Anterior cingulate cortex (tissue), 58 donors: ENCODE measurements at regions not wholly inside any gene's neighbourhood (a gene's known extent, or its start where the extent isn't known, plus 50 kb on each side); places are given as distances from the start of the nearest gene placed in this dataset.

Source experiments
- DNase-seq, 58 donors: peaks; one replicate each; lab custom pipeline; 2025; lab: John Stamatoyannopoulos, UW

DNA sequence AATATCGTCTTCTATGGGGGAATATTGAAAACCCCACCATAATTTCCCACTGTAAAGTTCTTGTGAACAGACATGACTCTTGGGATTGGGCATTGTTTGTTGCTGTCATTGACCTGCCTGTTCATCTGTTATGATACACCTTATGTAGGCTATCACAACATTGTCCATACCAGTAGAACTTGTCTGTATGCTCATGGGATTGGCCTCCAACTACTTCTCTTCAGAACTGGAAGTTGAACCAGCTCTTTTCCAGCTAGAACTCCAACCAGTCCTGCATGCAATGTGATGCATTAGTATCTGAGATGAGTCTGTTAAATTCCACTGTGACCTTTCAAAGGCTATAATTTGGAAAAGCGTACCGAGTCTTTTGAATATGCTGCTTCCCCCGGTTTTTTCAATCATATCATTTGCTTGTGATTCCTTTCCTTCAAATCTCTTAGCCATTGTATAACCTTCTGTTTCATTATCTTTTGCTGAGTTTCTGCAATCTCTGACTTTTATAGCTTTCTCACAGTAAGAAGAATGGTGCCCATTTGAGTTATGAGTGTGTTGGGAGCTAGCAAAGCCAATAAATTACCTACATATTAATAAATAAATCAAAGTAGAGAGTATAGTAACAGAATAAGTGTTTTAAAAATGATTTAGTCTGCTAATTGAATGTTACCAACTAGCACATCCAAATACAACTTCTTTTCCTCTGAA, 101.9 kb downstream of the PLK2 start:
- DNase-seq: no peak

DNA sequence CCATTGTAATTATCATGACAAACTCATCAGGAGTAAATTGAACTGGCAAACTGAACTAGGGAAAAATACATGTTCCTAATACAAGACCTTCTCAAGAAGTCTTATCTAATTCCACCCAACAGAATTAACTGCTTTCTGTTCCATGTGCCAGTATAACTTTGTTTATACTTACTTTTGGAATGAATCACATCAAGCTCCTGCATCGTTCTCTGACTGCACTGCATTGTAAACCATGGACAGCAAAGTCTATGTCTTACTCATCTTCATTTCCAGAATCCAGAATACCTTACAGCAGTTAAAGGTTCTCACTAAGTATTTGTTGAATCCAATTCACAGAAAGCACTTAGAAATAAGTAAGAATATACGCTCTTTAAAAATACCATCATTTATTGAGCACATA, 102.8 kb downstream of the PLK2 start:
- no peak for DNase-seq

DNA sequence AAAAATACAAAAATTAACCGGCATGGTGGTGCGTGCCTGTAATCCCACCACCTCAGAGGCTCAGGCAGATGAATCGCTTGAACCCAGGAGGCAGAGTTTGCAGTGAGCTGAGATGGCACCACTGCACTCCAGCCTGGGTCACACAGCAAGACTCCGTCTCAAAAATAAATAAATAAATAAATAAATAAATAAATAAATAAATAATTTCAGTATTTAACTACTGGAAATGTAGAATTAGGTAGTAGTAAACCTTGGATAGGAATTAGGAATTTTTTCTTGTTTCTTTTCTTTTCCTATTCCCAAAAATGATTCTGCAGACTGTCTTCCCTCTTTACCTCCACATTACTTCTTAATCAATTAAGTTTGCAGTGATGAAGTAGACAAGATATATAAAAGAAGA, 103.2 kb downstream of the PLK2 start:
- no peak for DNase-seq

DNA sequence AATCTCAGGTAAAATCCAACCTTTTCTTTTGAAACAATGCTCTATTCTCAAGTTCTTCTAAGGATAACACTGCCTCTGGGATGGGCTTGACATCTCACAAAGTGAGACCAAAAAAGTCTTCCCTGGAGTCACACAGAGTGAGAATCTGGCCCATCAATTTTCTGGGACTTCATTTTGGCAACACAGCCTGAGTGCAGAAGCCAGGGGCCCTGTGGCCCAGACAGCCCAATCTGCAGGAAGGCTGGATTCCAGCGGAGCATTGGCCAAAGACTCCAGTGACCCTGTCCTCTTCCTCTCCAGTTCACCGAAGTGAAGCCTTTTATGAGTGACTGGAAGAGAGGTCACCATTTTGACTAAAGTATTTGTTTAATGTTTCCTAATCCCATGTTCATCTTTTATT, 105.1 kb downstream of the PLK2 start:
- DNase-seq: no peak

DNA sequence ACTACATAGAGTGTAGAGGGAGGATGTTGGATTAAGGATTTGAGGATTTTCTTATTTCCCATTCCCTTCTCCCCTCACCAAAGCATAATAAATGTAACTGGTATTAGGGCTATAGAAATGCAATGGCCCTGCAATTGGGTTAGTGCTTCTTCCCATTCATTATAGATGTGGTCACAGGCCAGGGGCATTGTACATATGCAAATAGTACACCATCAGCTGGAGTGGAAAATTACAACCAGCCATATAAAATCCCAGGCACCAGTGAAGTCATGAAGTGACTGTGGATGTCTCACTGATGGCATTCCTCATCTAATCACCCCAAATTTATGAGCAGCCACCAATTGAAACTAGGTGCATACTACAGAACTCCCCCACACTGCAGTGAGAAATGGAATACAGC, 105.9 kb downstream of the PLK2 start:
- no peak for DNase-seq

DNA sequence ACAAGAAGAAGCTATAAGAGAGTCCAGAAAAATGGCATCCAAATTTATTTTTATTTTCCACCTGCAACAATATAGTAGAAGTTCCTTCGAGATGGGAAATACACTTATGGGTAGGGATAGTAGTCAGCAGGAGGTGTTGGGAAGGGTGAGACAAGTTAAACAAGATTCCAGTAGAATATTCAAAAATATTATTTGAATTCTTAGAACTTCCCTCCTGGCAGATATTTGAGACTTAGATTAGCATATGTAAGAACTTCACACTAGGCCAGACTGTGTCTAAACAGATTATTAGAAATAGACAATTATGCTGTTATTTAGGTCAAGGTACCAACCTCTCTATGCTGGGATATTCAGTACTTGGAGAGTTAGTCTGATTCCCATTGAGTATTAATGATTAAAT, 108.7 kb downstream of the PLK2 start:
- DNase-seq: no peak

DNA sequence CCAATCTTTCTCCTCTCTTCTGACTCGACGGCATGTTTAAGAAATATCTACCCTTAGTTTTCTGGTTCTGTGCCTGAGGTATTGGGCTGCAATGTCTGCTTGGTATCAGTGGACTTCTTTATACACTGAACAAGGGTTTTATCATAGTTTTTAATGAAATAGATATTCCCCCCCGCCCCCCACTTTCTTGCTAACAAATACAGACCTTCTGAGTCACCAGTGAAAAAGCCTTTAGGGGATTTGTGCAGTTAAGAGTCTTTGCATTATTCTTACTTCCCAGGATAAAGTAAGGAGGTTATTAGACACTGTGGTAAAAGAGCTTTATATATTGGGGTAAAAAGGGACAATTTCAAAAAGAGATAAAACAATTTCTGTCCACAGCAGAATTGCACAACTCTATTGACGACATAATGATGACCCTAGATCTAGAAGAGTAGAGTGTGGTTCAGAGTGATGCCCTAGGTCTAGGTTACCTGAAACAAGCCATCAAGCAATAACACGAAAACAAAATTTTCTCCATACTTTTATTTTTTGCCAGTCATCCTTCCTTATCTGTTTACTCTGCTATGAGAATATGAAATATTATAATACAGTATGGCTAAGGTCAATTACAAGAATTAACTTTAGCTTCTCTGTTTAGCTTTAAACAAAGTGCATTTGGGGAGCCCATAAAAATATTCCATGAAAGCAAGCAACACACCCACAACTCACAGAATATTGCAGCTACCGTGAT, 110.7 kb downstream of the PLK2 start:
- no peak for DNase-seq

DNA sequence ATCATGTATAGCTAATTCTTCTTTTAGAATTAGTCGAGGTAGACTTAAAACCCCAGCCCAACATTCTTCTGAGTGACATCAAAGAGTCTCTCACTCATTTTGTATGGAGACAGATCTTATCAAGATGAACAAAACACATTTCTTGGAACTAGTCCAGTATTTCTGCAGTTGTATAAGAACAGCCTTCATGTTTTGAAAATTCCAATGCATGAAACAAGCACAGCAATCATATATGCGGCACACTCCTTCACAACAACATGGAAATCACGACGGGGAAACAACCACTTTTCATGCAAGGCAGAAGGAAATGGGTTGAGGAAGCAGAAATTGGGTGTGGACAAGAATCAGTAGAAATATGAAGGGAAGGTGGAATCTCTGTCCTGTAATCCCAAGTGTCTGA, 113.8 kb downstream of the PLK2 start:
- DNase-seq: no peak

DNA sequence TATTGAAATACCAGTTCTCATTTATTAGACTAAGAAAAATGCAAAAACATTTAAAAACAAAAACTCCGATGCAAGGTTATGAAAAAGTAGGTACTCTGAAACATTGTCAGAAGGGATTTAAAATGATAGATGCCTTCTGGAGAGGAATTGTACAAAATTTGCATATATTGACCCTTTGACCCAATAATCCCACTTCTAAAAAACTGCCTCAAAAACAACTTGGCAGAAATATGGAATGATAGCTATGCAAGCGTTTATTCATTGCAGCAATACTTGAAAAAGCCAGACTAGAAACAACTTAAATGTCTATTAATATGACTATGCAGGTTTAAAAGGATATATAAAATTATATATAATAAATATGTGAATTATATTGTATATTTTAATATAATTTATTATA, 118.4 kb downstream of the PLK2 start:
- no peak for DNase-seq

DNA sequence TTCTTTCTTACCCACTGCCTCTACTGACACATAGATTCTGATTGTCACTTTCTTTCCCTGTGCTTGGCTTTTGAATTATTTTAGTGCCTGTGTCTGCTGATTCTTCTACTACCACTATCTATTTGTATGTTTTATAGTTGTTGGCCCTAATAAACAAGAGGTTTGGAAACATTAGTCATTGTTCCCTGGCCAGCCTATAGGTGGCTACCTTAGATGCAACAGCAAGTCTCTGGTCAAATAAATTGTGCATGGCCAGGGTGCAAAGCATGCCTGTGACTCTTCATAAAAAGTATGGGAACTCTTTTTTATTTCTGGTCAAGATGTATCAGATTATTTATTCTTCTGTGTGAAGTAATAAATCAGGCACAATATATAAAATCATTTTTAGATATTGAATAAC, 124.4 kb downstream of the PLK2 start:
- no peak for DNase-seq

DNA sequence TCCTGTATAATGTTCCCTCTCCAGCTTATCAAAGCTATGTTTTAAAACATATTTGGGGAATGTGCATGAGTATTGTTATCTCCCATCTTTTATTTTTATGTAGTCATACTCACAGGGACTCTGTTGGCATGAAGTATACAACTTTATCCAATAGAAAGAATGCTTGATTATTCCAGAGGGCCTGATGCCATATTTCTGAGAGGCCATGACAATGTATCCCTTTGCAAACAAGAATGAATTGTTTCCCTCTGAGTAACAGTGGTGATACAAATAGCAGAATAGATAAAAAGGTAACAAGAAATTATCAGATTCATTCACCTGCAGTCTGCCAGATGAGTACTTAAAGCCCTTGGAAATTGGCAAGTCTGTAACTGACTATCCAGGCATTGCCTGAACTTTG, 125.9 kb downstream of the PLK2 start:
- no peak for DNase-seq

DNA sequence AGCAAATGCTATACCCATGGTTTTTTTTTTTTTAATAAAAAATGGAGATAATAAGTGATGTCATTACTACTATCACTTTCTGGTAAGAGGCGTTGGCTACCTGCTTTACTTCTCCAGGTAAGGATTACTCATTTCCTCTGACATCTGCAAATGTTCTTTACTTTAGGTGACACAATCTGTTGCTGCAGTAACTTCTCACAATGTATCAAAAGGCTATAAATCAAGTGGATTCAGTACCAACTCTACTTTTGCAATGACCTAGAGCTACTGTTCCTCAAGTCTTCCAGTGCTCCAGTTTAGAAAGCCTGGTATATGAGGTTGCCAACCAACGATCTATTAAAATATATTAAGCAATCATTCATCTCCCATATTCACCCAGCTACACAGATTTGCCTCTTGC, 129.1 kb downstream of the PLK2 start:
- DNase-seq: no peak

DNA sequence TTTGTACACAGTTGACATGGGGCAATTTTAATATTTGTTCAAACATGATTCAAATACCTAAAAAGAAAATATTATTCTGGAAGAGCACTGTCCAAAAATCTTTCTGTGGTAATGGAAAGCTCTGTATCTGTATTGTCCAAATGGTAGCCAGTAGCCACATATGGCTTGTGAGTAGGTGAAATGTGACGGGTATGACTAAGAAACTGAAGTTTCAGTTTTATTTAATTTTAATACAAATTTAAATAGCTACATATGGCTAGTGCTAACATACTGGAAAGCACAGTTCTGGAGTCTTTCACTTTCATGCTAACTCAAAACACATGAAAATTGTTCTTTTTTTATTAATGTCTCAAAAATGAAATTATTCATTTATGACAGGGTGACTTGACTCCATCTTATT, 132.6 kb downstream of the PLK2 start:
- DNase-seq: no peak

DNA sequence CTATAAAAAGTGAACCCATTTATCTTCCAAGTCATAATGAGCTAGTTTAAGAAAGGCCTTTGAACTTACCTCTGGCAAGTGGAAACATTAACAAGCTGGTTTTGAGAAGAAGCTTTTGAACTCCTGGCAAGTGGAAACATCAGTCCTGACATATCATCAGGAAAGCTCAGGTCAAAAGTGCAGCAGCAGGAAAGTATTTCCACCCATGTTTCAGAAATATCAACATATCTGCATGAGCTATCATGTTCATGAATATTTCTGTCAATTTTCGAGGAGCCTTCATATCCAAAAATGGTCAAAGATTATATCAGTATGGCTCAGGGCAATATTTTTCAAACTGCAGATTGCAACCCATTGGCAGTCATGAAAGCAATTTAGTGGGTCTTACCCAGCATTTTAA, 133.9 kb downstream of the PLK2 start:
- DNase-seq: no peak

DNA sequence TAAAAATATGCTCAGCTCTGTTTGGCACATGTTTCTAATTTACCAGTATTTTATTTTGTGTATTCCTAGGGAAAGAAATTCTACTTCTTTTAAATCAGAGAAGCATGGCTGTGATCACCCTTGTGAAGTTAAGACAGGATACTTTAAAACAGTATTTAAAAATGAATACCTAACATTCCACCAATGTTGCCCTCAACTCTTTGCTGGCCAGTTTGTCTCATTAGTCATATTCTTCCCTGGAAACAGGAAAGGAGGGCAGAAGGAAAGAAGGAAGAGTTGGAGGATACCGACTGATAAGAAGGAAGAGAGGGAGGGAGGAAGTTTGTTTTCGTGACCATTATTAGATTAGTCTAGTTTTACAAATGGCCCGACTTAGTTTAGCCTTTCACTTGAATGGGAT, 137.4 kb downstream of the PLK2 start:
- no peak for DNase-seq

DNA sequence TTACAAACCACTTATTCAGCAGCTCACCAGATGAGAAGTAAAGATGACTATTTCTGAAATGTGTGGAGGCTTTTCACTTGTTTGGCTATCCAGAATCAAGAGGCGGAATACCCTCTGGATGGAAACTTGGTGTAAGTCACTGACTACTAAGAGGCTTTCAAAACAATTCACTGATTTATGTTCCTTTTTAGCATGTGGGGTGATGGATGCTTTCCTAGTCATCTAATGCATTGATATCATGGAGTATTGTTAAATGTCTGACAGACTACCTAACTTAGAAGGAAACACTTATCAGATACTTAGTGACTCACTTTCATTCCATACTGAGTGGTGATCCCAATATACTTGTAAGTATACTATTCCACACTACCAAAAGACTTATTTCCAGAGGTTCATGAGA, 141.4 kb downstream of the PLK2 start:
- DNase-seq: no peak

DNA sequence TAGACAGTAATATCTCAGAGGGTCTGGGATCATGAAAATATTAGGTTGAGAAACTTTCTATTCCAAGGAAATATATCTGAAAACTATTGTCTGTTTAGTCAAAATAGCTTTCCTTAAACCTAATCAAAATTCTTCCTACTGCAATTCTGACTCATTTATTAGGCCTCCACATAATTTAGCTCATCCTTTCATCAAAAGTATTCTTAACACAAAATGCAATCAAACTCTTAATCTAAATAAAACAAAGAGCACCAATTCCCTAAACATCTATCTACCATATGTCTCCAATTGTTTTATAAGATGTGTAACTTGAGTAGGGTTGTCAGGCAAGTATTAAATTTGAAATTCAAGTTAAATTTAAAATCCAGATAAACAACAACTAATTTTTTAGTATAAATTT, 142.1 kb downstream of the PLK2 start:
- no peak for DNase-seq

DNA sequence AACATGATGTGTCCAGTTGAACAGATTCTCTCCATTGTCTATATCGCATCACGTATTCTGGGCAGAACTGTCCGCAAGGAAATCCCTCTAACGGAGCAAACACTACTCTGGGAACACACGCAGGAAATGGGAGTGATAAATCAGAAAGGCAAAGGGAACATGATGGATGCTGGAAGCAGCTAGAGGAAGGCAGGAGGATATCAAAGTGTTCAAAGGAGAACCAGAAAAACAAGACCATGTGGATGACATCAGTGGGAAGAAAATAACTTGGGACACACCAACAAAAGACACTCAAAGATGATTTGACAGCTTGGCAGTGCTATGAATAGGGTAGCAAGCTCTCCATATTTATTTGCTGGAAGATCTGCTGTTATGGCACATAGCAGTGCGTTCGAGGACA, 142.9 kb downstream of the PLK2 start:
- no peak for DNase-seq

DNA sequence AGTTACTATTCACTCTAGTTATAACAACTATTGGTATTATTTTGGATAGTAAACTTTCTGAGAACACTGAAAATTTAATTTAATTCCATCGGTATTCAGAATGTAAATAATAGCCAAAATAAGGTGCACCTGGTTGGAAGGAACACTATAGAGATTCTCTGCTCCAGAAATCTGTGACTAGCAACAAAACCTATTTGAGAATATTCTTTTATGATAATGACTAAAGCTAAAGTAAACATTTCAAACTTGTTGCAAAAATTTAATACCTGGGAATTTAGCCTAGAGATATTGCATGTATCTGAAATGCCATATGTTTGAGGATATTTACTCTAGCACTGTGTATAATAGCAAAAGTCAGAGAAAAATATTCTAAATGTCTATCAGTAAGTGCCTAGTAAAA, 144.1 kb downstream of the PLK2 start:
- no peak for DNase-seq

DNA sequence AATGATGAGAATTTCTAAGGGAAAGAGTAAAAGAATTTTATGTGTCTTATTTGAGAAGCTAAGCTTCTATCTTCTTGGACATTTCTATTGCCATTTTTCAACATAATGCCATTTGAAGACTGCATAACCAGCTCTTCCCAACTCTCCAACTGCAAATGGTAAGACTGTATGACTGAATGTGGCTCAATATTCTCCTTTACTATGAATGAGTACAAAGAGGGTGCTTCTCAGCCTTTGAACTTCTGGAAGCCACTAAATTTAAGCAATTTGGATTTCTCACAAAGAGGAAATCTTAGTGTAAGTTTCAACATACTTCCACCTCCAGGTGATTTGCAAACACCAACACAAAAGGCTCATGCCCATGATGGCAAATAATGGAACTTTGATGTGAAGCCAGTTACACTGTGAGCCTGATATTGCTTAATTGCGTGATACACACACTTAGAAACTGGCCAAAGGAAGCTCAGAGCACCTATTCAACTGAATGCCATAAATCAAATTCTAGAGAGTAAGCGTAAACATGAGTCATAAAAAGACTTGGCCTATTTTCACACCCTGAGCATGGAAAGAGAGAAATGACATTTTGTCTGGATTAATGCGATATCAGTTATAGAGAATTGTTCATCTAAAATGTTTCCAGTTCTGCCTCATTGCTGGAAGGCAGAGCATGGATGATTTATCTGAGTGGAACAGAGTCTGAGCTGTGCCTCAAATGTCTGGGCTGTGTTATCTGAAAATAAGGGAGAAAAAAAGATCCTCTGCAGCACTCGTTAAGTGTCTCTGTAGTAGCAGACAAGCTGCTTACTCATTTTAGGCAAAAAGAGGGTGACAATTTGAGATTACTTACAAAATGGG, 145.3 kb downstream of the PLK2 start:
- DNase-seq: no peak

DNA sequence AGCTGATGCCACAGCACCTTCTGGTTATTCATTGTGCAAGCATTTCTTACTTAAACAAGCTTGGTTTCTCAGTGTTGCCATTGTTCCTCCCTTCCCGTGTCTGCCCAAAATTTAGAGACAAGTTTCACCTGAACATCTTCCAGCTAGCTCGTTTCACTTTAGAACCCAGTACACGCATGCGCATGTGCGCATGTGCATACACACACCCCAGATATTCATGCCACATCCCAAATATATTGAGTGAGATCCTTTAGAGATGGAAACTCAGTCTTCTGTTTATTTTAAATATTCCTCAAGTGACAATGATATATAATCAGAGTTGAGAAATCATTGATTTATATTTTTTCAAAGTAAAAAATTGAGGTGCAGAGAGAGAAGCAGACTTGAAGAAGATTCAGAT, 147.6 kb downstream of the PLK2 start:
- no peak for DNase-seq

DNA sequence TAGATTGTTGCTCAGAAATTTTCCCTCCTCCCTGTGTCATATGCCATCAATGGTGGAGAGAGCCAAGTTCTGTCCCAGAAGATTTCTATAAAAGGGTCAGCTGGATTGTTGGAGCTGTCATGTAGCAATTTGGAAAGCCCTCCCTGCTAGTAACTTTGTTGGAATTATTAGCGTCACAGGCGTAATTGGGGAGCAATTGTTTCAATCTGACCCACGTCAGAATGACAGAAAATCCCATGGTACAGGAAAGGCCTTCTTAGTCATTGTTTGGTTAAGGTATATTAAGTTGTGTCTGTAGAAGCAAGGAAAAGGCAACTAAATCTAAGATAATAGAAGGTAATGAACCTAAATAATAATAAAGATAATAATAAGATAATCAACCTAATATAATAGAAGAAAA, 148.4 kb downstream of the PLK2 start:
- no peak for DNase-seq
